ENCODE measurements at regions not wholly inside any gene's neighbourhood (a gene's known extent, or its start where the extent isn't known, plus 50 kb on each side); places are given as distances from the start of the nearest gene placed in this dataset.

GRCh38 chr4:106495476-106495875, 126.9 kb upstream of the GIMD1 start:
- TF ChIP-seq, protein P1, sequence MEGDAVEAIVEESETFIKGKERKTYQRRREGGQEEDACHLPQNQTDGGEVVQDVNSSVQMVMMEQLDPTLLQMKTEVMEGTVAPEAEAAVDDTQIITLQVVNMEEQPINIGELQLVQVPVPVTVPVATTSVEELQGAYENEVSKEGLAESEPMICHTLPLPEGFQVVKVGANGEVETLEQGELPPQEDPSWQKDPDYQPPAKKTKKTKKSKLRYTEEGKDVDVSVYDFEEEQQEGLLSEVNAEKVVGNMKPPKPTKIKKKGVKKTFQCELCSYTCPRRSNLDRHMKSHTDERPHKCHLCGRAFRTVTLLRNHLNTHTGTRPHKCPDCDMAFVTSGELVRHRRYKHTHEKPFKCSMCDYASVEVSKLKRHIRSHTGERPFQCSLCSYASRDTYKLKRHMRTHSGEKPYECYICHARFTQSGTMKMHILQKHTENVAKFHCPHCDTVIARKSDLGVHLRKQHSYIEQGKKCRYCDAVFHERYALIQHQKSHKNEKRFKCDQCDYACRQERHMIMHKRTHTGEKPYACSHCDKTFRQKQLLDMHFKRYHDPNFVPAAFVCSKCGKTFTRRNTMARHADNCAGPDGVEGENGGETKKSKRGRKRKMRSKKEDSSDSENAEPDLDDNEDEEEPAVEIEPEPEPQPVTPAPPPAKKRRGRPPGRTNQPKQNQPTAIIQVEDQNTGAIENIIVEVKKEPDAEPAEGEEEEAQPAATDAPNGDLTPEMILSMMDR (IDR thresholded peaks at IDR 0.05; ENCODE audit: low read depth, low read length) = no peak
- in situ Hi-C loops (cut with HindIII; ENCODE audit: low sequenced_read_pairs) = no loop called here
- peak; percentile 39 for DNase-seq (ENCODE audit: low read depth, low spot score)
- no peak overlapping the region for H3K4me3 ChIP-seq (ENCODE audit: low read depth, low read length)

DNA sequence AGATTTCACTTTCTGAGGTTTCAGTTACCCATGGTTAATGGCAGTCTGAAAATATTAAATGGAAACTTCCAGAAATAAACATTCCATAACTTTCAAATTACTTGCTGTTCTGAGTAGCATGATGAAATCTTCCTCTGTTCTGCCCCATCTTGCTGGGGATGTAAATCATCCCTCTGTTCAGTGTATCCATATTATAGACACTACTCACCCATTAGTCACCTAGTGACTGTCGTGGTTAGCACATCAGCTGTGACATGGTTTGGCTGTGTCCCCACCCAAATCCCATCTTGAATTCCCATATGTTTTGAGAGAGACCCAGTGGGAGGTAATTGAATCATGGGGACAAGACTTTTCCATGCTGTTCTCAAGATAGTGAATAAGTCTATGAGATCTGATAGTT, 125.5 kb upstream of the GIMD1 start:
- DNase-seq (ENCODE audit: low read depth, low spot score) = peak; percentile 8
- in situ Hi-C loops (cut with HindIII; ENCODE audit: low sequenced_read_pairs) = no loop called here
- TF ChIP-seq, protein P1 (IDR thresholded peaks at IDR 0.05; ENCODE audit: low read depth, low read length) = no peak
- H3K4me3 ChIP-seq (ENCODE audit: low read depth, low read length) = no peak overlapping the region

DNA sequence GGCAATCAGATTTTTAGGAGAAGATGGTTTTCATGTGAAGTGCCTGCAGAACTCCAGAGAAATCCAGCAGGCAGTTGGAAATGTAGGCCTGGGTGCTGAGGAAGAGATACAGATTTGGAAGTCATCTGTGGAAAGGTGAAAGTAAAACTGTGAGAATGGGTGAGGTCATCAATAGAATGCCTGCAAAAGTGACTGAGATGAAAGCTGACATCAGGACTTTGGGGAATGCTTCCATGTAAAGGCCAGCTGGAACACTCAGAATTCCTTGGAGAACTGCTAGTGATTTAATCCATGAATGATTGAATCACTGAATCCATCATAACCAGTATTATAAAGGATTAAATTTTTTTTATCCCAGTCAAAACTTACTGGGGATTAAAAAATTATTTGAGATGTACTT, 124.5 kb upstream of the GIMD1 start:
- TF ChIP-seq, protein P1 (IDR thresholded peaks at IDR 0.05; ENCODE audit: low read depth, low read length) = no peak
- in situ Hi-C loops (cut with HindIII; ENCODE audit: low sequenced_read_pairs) = no loop called here
- H3K4me3 ChIP-seq (ENCODE audit: low read depth, low read length) = no peak overlapping the region
- DNase-seq (ENCODE audit: low read depth, low spot score) = no peak

DNA sequence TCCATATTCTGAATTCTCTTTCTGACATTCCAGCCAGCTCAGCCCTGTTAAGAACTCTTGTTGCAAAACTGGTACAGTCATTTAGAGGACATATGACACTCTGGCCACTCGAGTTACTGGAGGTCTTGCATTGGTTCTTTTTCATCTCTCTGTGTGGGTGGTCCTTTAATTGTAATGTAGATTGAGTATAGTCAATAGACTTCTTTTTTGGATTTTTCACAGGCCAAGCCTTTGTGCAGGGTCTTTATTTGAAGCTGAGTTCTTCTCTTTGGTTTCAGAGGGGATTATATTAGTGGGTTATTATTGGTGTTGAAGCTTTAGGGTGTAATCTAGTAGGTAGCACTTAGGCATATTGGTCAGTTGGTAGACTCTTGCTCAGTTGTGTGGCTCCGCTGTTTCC, 118.0 kb upstream of the GIMD1 start:
- H3K4me3 ChIP-seq (ENCODE audit: low read depth, low read length) = no peak overlapping the region
- no peak for DNase-seq (ENCODE audit: low read depth, low spot score)
- in situ Hi-C loops (cut with HindIII; ENCODE audit: low sequenced_read_pairs) = no loop called here
- TF ChIP-seq, protein P1 (IDR thresholded peaks at IDR 0.05; ENCODE audit: low read depth, low read length) = no peak

- TF ChIP-seq, protein P1 (IDR thresholded peaks at IDR 0.05; ENCODE audit: low read depth, low read length) = no peak
- in situ Hi-C loops (cut with HindIII; ENCODE audit: low sequenced_read_pairs) = no loop called here
- no peak for DNase-seq (ENCODE audit: low read depth, low spot score)
- H3K4me3 ChIP-seq (ENCODE audit: low read depth, low read length) = no peak overlapping the region
Measured at GRCh38 chr4:106481801-106482200, 113.2 kb upstream of the GIMD1 start.

DNA sequence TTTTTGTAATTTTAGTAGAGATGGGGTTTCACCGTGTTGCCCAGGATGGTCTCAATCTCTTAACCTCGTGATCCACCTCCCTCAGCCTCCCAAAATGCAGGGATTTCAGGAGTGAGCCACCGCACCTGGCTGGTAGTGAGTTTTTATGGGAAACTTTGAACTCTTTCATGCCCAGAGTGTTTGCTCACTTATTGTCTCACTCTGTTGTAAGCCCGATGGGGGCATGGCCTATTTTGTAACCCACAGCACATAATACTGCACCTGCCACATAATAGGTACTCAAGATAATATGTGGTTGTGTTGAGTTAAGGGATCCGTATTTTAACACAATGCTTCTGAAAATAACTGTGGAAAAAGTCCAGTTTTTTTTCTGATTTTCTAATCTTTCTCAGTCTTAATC, 109.6 kb upstream of the GIMD1 start:
- DNase-seq (ENCODE audit: low read depth, low spot score) = no peak

More for the DNA sequence above, 109.6 kb upstream of the GIMD1 start:
- in situ Hi-C loops (cut with HindIII; ENCODE audit: low sequenced_read_pairs) = no loop called here
- TF ChIP-seq, protein P1 (IDR thresholded peaks at IDR 0.05; ENCODE audit: low read depth, low read length) = no peak
- H3K4me3 ChIP-seq (ENCODE audit: low read depth, low read length) = no peak overlapping the region

Data from astrocyte of the spinal cord (primary cell).